Keratinocyte (primary cell): ENCODE measurements at regions not wholly inside any gene's neighbourhood (a gene's known extent, or its start where the extent isn't known, plus 50 kb on each side); places are given as distances from the start of the nearest gene placed in this dataset.

ENCODE experiments used
- DNase-seq: peaks from one replicate; pipeline ENCODE4 v3.0.0-alpha.2; 2011; ENCODE audit warnings: low read depth, missing footprints, low spot score
- FAIRE-seq: peaks from 2 replicates; lab custom pipeline; 2011; peaks lifted over from hg19 to GRCh38; lab: Jason Lieb, UNC
- H2AFZ ChIP-seq: 2 replicates; pipeline ENCODE4 v1.6.0; 2012; ENCODE audit warnings: low read length, control low read depth, inconsistent platforms; ENCODE audit not compliant: control insufficient read depth
- H3K27ac ChIP-seq: 2 replicates; pipeline ENCODE4 v1.5.1; 2011; ENCODE audit warnings: low read length; ENCODE audit not compliant: control insufficient read depth, insufficient read depth
- H3K27me3 ChIP-seq: 3 replicates; pipeline ENCODE4 v1.6.0; 2011; ENCODE audit warnings: low read length; ENCODE audit not compliant: control insufficient read depth, insufficient read depth; ENCODE audit errors: extremely low read depth
- H3K36me3 ChIP-seq, 2 experiments: 2 replicates in 1 of 2; 3 replicates in 1 of 2; pipeline ENCODE4 v1.5.1; 2011; ENCODE audit warnings: low read length in 2 of 2, mild to moderate bottlenecking in 1 of 2; ENCODE audit not compliant: control insufficient read depth in 2 of 2, insufficient read depth in 2 of 2; ENCODE audit errors: extremely low read depth in 1 of 2
- H3K4me1 ChIP-seq: 3 replicates; pipeline ENCODE4 v1.5.1; 2011; ENCODE audit warnings: low read length; ENCODE audit not compliant: control insufficient read depth, insufficient read depth; ENCODE audit errors: extremely low read depth
- H3K4me2 ChIP-seq: 3 replicates; pipeline ENCODE4 v1.6.0; 2011; ENCODE audit warnings: low read depth, low read length; ENCODE audit not compliant: control insufficient read depth, insufficient read depth; ENCODE audit errors: extremely low read depth
- H3K4me3 ChIP-seq, 3 experiments: fragments of 200-600 bp in 1 of 3; sonication (generic) in 1 of 3; 2 replicates in 2 of 3; 3 replicates in 1 of 3; pipeline ENCODE4 v1.5.1; 2011 to 2016; ENCODE audit warnings: low read length in 3 of 3, mild to moderate bottlenecking in 3 of 3, control low read depth in 2 of 3, inconsistent platforms in 1 of 3, low read depth in 1 of 3, mixed read lengths in 1 of 3, mixed run types in 1 of 3, moderate library complexity in 1 of 3; ENCODE audit not compliant: control insufficient read depth in 2 of 3, insufficient read depth in 2 of 3; ENCODE audit errors: extremely low read depth in 1 of 3
- H3K79me2 ChIP-seq: 2 replicates; pipeline ENCODE4 v1.6.0; 2012; ENCODE audit warnings: low read length; ENCODE audit not compliant: control insufficient read depth, insufficient read depth
- H3K9ac ChIP-seq: 3 replicates; pipeline ENCODE4 v1.6.0; 2011; ENCODE audit warnings: low read length; ENCODE audit not compliant: control insufficient read depth, insufficient read depth; ENCODE audit errors: extremely low read depth
- H3K9me1 ChIP-seq: 3 replicates; pipeline ENCODE4 v1.6.0; 2011; ENCODE audit warnings: low read length; ENCODE audit not compliant: control insufficient read depth, insufficient read depth; ENCODE audit errors: extremely low read depth
- H3K9me3 ChIP-seq: 2 replicates; pipeline ENCODE4 v1.5.1; 2012; ENCODE audit warnings: low read depth, low read length; ENCODE audit not compliant: control insufficient read depth
- H4K20me1 ChIP-seq: 3 replicates; pipeline ENCODE4 v1.6.0; 2011; ENCODE audit warnings: low read length; ENCODE audit not compliant: control insufficient read depth, insufficient read depth; ENCODE audit errors: extremely low read depth
- EZH2 ChIP-seq: IDR thresholded peaks from one replicate; pipeline ENCODE4 v1.6.1; 2012; ENCODE audit warnings: inconsistent platforms, mild to moderate bottlenecking, low read length, moderate library complexity
- dilution Hi-C: fragments of 300-500 bp; cut with MboI; formaldehyde crosslinking; loops from one replicate; pipeline ENCODE4 v1.7.0; 2020; ENCODE audit warnings: low sequenced_read_pairs; ENCODE audit not compliant: extremely low pct_ligation_motif_present
- TF ChIP-seq, protein P1 (sequence below), 3 experiments: IDR thresholded peaks in 1 of 3; conservative IDR thresholded peaks in 1 of 3; optimal IDR thresholded peaks in 1 of 3; 2 replicates in 2 of 3; 3 replicates in 1 of 3; pipeline versions ENCODE3 to v1.5.1; 2011; ENCODE audit warnings: low read length in 3 of 3, mild to moderate bottlenecking in 3 of 3, moderate library complexity in 2 of 3, control low read depth in 1 of 3, inconsistent platforms in 1 of 3; ENCODE audit not compliant: insufficient read depth in 2 of 3; ENCODE audit errors: extremely low read depth in 1 of 3

DNA sequence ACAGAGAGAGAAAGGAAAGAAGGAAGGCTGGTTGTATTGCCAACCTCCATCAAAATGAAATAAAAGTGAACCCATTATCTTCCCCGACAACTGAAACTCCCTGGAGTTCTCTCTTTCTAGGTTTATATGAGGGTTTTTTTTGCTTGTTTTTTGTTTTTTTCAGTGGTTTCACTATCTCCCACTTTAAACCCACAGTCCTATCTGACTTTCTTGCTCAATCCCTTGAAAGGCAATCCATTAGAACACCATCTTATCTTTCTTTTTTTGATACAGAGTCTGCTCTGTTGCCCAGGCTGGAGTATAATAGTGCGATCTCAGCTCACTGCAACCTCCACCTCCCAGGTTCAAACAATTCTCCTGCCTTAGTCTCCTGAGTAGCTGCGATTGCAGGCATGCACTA lies 158.0 kb upstream of the MIR17HG start:
- H3K27me3 ChIP-seq, result no peaks in the 10 kb centered on the region
- H4K20me1 ChIP-seq, result no peaks in the 10 kb centered on the region
- H3K27ac ChIP-seq, result no peak overlapping the region
- dilution Hi-C loops, result no loop called here
- H2AFZ ChIP-seq, result no peak overlapping the region
- H3K9me3 ChIP-seq, result no peaks in the 10 kb centered on the region
- no peak overlapping the region for H3K4me3 ChIP-seq
- TF ChIP-seq, protein P1, sequence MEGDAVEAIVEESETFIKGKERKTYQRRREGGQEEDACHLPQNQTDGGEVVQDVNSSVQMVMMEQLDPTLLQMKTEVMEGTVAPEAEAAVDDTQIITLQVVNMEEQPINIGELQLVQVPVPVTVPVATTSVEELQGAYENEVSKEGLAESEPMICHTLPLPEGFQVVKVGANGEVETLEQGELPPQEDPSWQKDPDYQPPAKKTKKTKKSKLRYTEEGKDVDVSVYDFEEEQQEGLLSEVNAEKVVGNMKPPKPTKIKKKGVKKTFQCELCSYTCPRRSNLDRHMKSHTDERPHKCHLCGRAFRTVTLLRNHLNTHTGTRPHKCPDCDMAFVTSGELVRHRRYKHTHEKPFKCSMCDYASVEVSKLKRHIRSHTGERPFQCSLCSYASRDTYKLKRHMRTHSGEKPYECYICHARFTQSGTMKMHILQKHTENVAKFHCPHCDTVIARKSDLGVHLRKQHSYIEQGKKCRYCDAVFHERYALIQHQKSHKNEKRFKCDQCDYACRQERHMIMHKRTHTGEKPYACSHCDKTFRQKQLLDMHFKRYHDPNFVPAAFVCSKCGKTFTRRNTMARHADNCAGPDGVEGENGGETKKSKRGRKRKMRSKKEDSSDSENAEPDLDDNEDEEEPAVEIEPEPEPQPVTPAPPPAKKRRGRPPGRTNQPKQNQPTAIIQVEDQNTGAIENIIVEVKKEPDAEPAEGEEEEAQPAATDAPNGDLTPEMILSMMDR (optimal IDR thresholded peaks at IDR 0.05 in 1 of 3, IDR thresholded peaks at IDR 0.05 in 1 of 3, conservative IDR thresholded peaks at IDR 0.05 in 1 of 3; ENCODE audit: extremely low read depth in 1 of 3, insufficient read depth in 2 of 3, low read length in 3 of 3), result no peak
- no peak for TF ChIP-seq EZH2
- no peaks in the 10 kb centered on the region for H3K4me1 ChIP-seq
- H3K4me2 ChIP-seq, result no peak overlapping the region
- no peaks in the 10 kb centered on the region for H3K36me3 ChIP-seq
- no peaks in the 10 kb centered on the region for H3K9me1 ChIP-seq
- H3K79me2 ChIP-seq, result no peaks in the 10 kb centered on the region
- no peak overlapping the region for H3K9ac ChIP-seq
- DNase-seq (no peak), FAIRE-seq (no peak)

DNA sequence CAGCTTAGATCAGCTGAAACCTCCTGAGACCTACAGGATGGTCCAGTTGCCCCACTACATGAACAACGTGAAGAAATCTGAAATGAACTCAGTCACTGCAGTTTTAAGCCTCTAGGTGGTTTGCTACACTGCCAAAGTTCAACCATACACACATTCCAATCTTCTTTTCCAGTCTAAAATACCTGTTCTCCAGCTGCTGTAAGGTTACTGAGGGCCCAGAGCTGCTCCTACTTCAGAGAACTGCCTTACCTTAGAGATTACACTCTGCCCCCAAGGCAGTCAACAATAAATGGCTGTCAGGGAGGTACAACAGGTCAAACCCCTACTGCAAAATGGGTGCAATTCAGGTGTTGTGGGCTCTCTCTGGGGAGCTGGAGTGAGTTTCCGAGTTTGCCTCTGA lies 154.1 kb upstream of the MIR17HG start:
- H3K4me2 ChIP-seq, result no peak overlapping the region
- TF ChIP-seq, protein P1 (optimal IDR thresholded peaks at IDR 0.05 in 1 of 3, IDR thresholded peaks at IDR 0.05 in 1 of 3, conservative IDR thresholded peaks at IDR 0.05 in 1 of 3; ENCODE audit: extremely low read depth in 1 of 3, insufficient read depth in 2 of 3, low read length in 3 of 3), result no peak
- no peak for TF ChIP-seq EZH2
- H3K4me1 ChIP-seq, result no peaks in the 10 kb centered on the region
- H4K20me1 ChIP-seq, result no peaks in the 10 kb centered on the region
- DNase-seq, result no peak
- no peak for FAIRE-seq
- H3K27ac ChIP-seq, result no peak overlapping the region
- H3K36me3 ChIP-seq, result no peaks in the 10 kb centered on the region
- no peaks in the 10 kb centered on the region for H3K79me2 ChIP-seq
- H3K27me3 ChIP-seq, result no peaks in the 10 kb centered on the region
- no peaks in the 10 kb centered on the region for H3K9me3 ChIP-seq
- no peaks in the 10 kb centered on the region for H3K9me1 ChIP-seq
- no peak overlapping the region for H2AFZ ChIP-seq
- H3K4me3 ChIP-seq, result no peak overlapping the region
- H3K9ac ChIP-seq, result no peak overlapping the region
- dilution Hi-C loops, result no loop called here
